ENCODE measurements at regions not wholly inside any gene's neighbourhood (a gene's known extent, or its start where the extent isn't known, plus 50 kb on each side); places are given as distances from the start of the nearest gene placed in this dataset.

- TF ChIP-seq GATA2 (IDR thresholded peaks at IDR 0.05; ENCODE audit: low read depth, low read length) (no peak), GATA3 (IDR thresholded peaks at IDR 0.05; ENCODE audit: low read depth, low read length) (no peak)
Measured at GRCh38 chr18:1062588-1062987, 157.9 kb downstream of the ADCYAP1 start.
